Trophoblast cell (in vitro differentiated cells and primary cell): ENCODE measurements at regions not wholly inside any gene's neighbourhood (a gene's known extent, or its start where the extent isn't known, plus 50 kb on each side); places are given as distances from the start of the nearest gene placed in this dataset.

Experiments used
- DNase-seq, 2 donors: peaks; one replicate each; pipeline ENCODE4 v3.0.0-alpha.2; 2016
- H2AFZ ChIP-seq: 2 replicates; pipeline ENCODE4 v1.6.1; 2013; ENCODE audit warnings: low read length, moderate library complexity, mild to moderate bottlenecking; ENCODE audit not compliant: insufficient read depth, poor library complexity
- H2AK5ac ChIP-seq: 2 replicates; pipeline ENCODE4 v1.6.1; 2013; ENCODE audit warnings: mild to moderate bottlenecking, low read length
- H2BK120ac ChIP-seq: 2 replicates; pipeline ENCODE4 v1.6.1; 2013; ENCODE audit warnings: low read length, mild to moderate bottlenecking, moderate library complexity; ENCODE audit not compliant: insufficient read depth, poor library complexity
- H2BK12ac ChIP-seq: 2 replicates; pipeline ENCODE4 v1.6.1; 2013; ENCODE audit warnings: mild to moderate bottlenecking, low read length, moderate library complexity
- H2BK5ac ChIP-seq: 2 replicates; pipeline ENCODE4 v1.6.1; 2013; ENCODE audit warnings: low read length, low read depth, moderate library complexity, mild to moderate bottlenecking; ENCODE audit not compliant: poor library complexity
- H3K14ac ChIP-seq: 2 replicates; pipeline ENCODE4 v1.6.1; 2013; ENCODE audit warnings: mild to moderate bottlenecking, low read length
- H3K18ac ChIP-seq: 2 replicates; pipeline ENCODE4 v1.6.1; 2013; ENCODE audit warnings: mild to moderate bottlenecking, low read length
- H3K23ac ChIP-seq: 2 replicates; pipeline ENCODE4 v1.6.1; 2013; ENCODE audit warnings: low read length
- H3K27ac ChIP-seq: 2 replicates; pipeline ENCODE4 v1.5.1; 2013; ENCODE audit warnings: low read depth, mild to moderate bottlenecking, inconsistent platforms, low read length, moderate library complexity
- H3K27me3 ChIP-seq: 2 replicates; pipeline ENCODE4 v1.6.1; 2013; ENCODE audit warnings: inconsistent platforms, mild to moderate bottlenecking, low read length, moderate library complexity; ENCODE audit not compliant: insufficient read depth
- H3K36me3 ChIP-seq, 2 experiments: 1 replicate in 1 of 2; 2 replicates in 1 of 2; pipeline ENCODE4 v1.6.1; 2013; ENCODE audit warnings: low read length in 2 of 2, mild to moderate bottlenecking in 2 of 2, moderate library complexity in 1 of 2; ENCODE audit not compliant: insufficient read depth in 2 of 2, control insufficient read depth in 1 of 2
- H3K4ac ChIP-seq: 2 replicates; pipeline ENCODE4 v1.6.1; 2013; ENCODE audit warnings: low read depth, mild to moderate bottlenecking, low read length, moderate library complexity
- H3K4me1 ChIP-seq, 2 experiments: 1 replicate in 1 of 2; 2 replicates in 1 of 2; pipeline ENCODE4 v1.6.1; 2013; ENCODE audit warnings: low read length in 2 of 2, mild to moderate bottlenecking in 2 of 2, moderate library complexity in 1 of 2; ENCODE audit not compliant: insufficient read depth in 2 of 2, control insufficient read depth in 1 of 2
- H3K4me2 ChIP-seq: 2 replicates; pipeline ENCODE4 v1.6.1; 2013; ENCODE audit warnings: inconsistent platforms, mild to moderate bottlenecking, low read length, moderate library complexity
- H3K4me3 ChIP-seq: 2 replicates; pipeline ENCODE4 v1.5.1; 2013; ENCODE audit warnings: mild to moderate bottlenecking, low read depth, low read length, inconsistent platforms
- H3K79me1 ChIP-seq: one replicate; pipeline ENCODE4 v1.6.1; 2013; ENCODE audit warnings: low read length
- H3K79me2 ChIP-seq: 2 replicates; pipeline ENCODE4 v1.6.1; 2013; ENCODE audit warnings: low read length, mild to moderate bottlenecking; ENCODE audit not compliant: control insufficient read depth, insufficient read depth, poor library complexity
- H3K9ac ChIP-seq: 2 replicates; pipeline ENCODE4 v1.6.1; 2013; ENCODE audit warnings: mild to moderate bottlenecking, low read length
- H3K9me3 ChIP-seq: 2 replicates; pipeline ENCODE4 v1.6.1; 2013; ENCODE audit warnings: low read depth, mild to moderate bottlenecking, control low read depth, inconsistent platforms, low read length; ENCODE audit not compliant: insufficient read depth
- H4K12ac ChIP-seq: 2 replicates; pipeline ENCODE4 v1.6.1; 2013; ENCODE audit warnings: low read depth, mild to moderate bottlenecking, low read length, moderate library complexity
- H4K8ac ChIP-seq: 2 replicates; pipeline ENCODE4 v1.6.1; 2013; ENCODE audit warnings: low read depth, mild to moderate bottlenecking, low read length, moderate library complexity
- H4K91ac ChIP-seq: one replicate; pipeline ENCODE4 v1.6.1; 2013; ENCODE audit warnings: low read depth, mild to moderate bottlenecking, low read length, moderate library complexity
- WGBS: extraction: QIAGEN DNeasy Blood & Tissue Kit; methylation state at CpG from one replicate; pipeline ENCODE4 v1.1.7; 2013; ENCODE audit warnings: missing lambda C conversion rate; ENCODE audit not compliant: insufficient read length, insufficient coverage; ENCODE audit errors: extremely low coverage; 5-methylcytosine and 5-hydroxymethylcytosine counted together

- H3K79me2 ChIP-seq = no peaks in the 10 kb centered on the region
These were observed 578.7 kb upstream of the SLITRK1 start for GRCh38 chr13:84460989-84461388.

GRCh38 chr13:84455143-84455905, 573.0 kb upstream of the SLITRK1 start:
- Histone ChIP-seq H2BK120ac (no peak overlapping the region), H3K23ac (no peak overlapping the region), H2AK5ac (no peak overlapping the region), H3K4me1 (no peaks in the 10 kb centered on the region), H3K18ac (no peak overlapping the region), H2BK5ac (no peak overlapping the region), H3K4ac (no peak overlapping the region), H4K8ac (no peak overlapping the region), H4K12ac (no peak overlapping the region), H4K91ac (no peak overlapping the region), H3K79me1 (no peaks in the 10 kb centered on the region), H3K9ac (no peak overlapping the region), H3K4me2 (no peak overlapping the region), H3K79me2 (no peaks in the 10 kb centered on the region), H3K14ac (no peak overlapping the region), H3K9me3 (no peaks in the 10 kb centered on the region), H3K27me3 (no peaks in the 10 kb centered on the region), H2AFZ (no peak overlapping the region), H3K4me3 (no peak overlapping the region), H2BK12ac (no peak overlapping the region), H3K36me3 (no peaks in the 10 kb centered on the region), H3K27ac (no peak overlapping the region)
- no CpG with 5 or more reads among the region's 7 CpGs for WGBS
- no peak for DNase-seq

More at GRCh38 chr13:84460989-84461388, 578.7 kb upstream of the SLITRK1 start:
- DNase-seq = no peak
- Histone ChIP-seq H3K14ac (no peak overlapping the region), H3K36me3 (no peaks in the 10 kb centered on the region), H3K4me3 (no peak overlapping the region), H2BK5ac (no peak overlapping the region), H3K18ac (no peak overlapping the region), H2AK5ac (no peak overlapping the region), H3K4me1 (no peaks in the 10 kb centered on the region), H3K27ac (no peak overlapping the region), H2AFZ (no peak overlapping the region), H2BK12ac (no peak overlapping the region), H4K12ac (no peak overlapping the region), H3K23ac (no peak overlapping the region), H3K27me3 (no peaks in the 10 kb centered on the region), H3K79me1 (no peaks in the 10 kb centered on the region), H4K8ac (no peak overlapping the region), H3K9me3 (no peaks in the 10 kb centered on the region), H3K4ac (no peak overlapping the region), H4K91ac (no peak overlapping the region), H2BK120ac (no peak overlapping the region), H3K9ac (no peak overlapping the region), H3K4me2 (no peak overlapping the region)

GRCh38 chr13:84447640-84447978, 565.3 kb upstream of the SLITRK1 start:
- H2BK120ac ChIP-seq = no peak overlapping the region
- no peaks in the 10 kb centered on the region for H3K9me3 ChIP-seq
- H2AFZ ChIP-seq = no peak overlapping the region
- H3K36me3 ChIP-seq = no peaks in the 10 kb centered on the region
- no peak overlapping the region for H3K4me2 ChIP-seq
- no peak overlapping the region for H2AK5ac ChIP-seq
- H3K79me1 ChIP-seq = no peaks in the 10 kb centered on the region
- peaks cover 6 to 17% of the 10 kb centered on the region in 2 experiments for H3K4me1 ChIP-seq
- no CpG with 5 or more reads among the region's 4 CpGs for WGBS
- no peak overlapping the region for H3K9ac ChIP-seq
- H3K4ac ChIP-seq = no peak overlapping the region
- no peak overlapping the region for H2BK12ac ChIP-seq
- H2BK5ac ChIP-seq = no peak overlapping the region
- H3K18ac ChIP-seq = no peak overlapping the region
- H4K8ac ChIP-seq = no peak overlapping the region
- no peak overlapping the region for H4K12ac ChIP-seq
- H3K27me3 ChIP-seq = no peaks in the 10 kb centered on the region
- no peak overlapping the region for H3K27ac ChIP-seq
- no peak for DNase-seq
- no peaks in the 10 kb centered on the region for H3K79me2 ChIP-seq
- H3K14ac ChIP-seq = no peak overlapping the region
- no peak overlapping the region for H3K4me3 ChIP-seq
- no peak overlapping the region for H3K23ac ChIP-seq
- no peak overlapping the region for H4K91ac ChIP-seq

- Histone ChIP-seq H3K79me2 (no peaks in the 10 kb centered on the region), H3K4me1 (peaks cover 6 to 17% of the 10 kb centered on the region in 2 experiments), H4K12ac (no peak overlapping the region), H3K23ac (no peak overlapping the region), H3K9ac (no peak overlapping the region), H3K18ac (no peak overlapping the region), H4K91ac (no peak overlapping the region), H4K8ac (no peak overlapping the region), H3K27me3 (no peaks in the 10 kb centered on the region), H3K36me3 (no peaks in the 10 kb centered on the region), H2BK120ac (no peak overlapping the region), H2BK12ac (no peak overlapping the region), H2AFZ (no peak overlapping the region), H2AK5ac (no peak overlapping the region), H3K79me1 (no peaks in the 10 kb centered on the region), H3K4me3 (no peak overlapping the region), H3K14ac (no peak overlapping the region), H3K9me3 (no peaks in the 10 kb centered on the region), H3K4me2 (no peak overlapping the region), H3K4ac (no peak overlapping the region), H2BK5ac (no peak overlapping the region), H3K27ac (no peak overlapping the region)
- no peak for DNase-seq
- WGBS = no CpG with 5 or more reads among the region's 9 CpGs
These were observed 564.8 kb upstream of the SLITRK1 start for GRCh38 chr13:84446972-84447639.
